ENCODE measurements at regions not wholly inside any gene's neighbourhood (a gene's known extent, or its start where the extent isn't known, plus 50 kb on each side); places are given as distances from the start of the nearest gene placed in this dataset.

DNA sequence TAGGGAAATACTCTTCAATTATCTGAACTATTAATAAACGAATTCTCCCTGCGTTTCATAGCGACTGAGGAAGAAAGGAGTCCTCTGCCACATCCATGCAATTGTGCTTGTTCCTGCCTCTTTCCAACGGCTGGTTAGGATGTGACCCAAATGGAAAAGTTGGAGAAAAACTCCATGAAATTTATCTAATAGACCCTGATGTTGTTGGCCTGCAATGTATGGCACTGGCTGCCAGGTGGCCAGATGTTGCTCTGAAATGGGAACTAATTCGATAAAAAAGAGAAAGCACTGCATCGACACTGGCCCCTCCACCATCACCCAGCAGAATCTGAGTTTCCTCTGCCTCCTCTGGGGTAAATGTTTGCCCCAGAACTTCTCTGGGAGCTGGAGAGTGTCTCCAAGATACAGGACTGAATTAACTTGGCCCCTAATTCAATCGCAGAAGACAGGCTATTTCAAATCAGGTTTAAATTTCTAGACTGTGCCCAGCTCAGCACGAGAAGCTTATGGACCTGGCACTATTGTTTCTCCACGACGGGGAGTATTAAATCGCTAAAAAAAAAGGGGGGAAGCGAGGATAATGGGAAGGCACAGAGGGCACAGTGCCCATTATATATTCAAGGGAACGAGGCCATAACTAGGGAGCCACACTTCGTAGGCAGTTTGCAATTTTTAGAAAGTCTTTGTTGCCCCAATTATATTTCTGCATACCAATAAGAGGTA lies 103.9 kb downstream of the ZIC5 start:
- Histone ChIP-seq H3K9me3 (ENCODE audit: insufficient read depth, low read length, severe bottlenecking) (no peaks in the 10 kb centered on the region), H3K9ac (ENCODE audit: low read depth, low read length) (no peak overlapping the region), H3K36me3 (ENCODE audit: insufficient read depth, low read length) (no peaks in the 10 kb centered on the region), H3K4me3 (ENCODE audit: low read depth in 1 of 2, low read length in 2 of 2) (no peak overlapping the region), H3K4me2 (ENCODE audit: insufficient read depth, low read length) (no peak overlapping the region), H3K4me1 (ENCODE audit: insufficient read depth, low read length) (no peaks in the 10 kb centered on the region), H2AFZ (ENCODE audit: low read depth, low read length) (no peak overlapping the region), H3K79me2 (ENCODE audit: insufficient read depth, low read length) (no peaks in the 10 kb centered on the region), H3K27me3 (ENCODE audit: insufficient read depth, low read length, poor library complexity) (no peaks in the 10 kb centered on the region), H3K27ac (ENCODE audit: low read length) (no peak overlapping the region), H4K20me1 (ENCODE audit: insufficient read depth, low read length) (no peaks in the 10 kb centered on the region)
- DNase-seq (no peak), ATAC-seq (ENCODE audit: insufficient read depth, low read depth) (no peak)
- TF ChIP-seq, protein P1, sequence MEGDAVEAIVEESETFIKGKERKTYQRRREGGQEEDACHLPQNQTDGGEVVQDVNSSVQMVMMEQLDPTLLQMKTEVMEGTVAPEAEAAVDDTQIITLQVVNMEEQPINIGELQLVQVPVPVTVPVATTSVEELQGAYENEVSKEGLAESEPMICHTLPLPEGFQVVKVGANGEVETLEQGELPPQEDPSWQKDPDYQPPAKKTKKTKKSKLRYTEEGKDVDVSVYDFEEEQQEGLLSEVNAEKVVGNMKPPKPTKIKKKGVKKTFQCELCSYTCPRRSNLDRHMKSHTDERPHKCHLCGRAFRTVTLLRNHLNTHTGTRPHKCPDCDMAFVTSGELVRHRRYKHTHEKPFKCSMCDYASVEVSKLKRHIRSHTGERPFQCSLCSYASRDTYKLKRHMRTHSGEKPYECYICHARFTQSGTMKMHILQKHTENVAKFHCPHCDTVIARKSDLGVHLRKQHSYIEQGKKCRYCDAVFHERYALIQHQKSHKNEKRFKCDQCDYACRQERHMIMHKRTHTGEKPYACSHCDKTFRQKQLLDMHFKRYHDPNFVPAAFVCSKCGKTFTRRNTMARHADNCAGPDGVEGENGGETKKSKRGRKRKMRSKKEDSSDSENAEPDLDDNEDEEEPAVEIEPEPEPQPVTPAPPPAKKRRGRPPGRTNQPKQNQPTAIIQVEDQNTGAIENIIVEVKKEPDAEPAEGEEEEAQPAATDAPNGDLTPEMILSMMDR (IDR thresholded peaks at IDR 0.05; ENCODE audit: borderline replicate concordance, extremely low read depth, low read length, poor library complexity, severe bottlenecking): no peak
- TF ChIP-seq EZH2 (IDR thresholded peaks at IDR 0.05; ENCODE audit: borderline replicate concordance, low read depth, low read length, severe bottlenecking): no peak

DNA sequence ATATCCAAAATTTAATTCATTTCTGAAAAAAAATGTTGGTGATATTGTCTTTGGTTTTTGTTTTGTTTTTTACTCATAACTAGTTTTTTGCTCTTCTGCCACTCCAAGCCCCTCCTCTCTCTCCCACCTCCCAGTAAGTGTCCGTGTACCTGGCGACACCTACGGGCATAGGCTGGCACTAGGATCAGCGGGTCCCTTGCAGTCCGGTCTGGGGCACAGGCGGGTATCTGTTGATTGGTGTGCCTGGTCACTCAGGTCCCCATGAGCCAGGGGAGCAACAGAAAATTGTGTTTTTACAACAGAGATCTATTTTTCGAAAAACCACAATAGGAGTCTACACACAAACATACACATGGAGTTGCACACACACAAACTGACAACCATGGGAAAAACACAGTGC lies 104.8 kb downstream of the ZIC5 start:
- DNase-seq: no peak
- Histone ChIP-seq H3K27ac (ENCODE audit: low read length) (no peak overlapping the region), H3K4me3 (ENCODE audit: low read depth in 1 of 2, low read length in 2 of 2) (no peak overlapping the region), H3K9ac (ENCODE audit: low read depth, low read length) (no peak overlapping the region), H3K79me2 (ENCODE audit: insufficient read depth, low read length) (no peaks in the 10 kb centered on the region), H3K36me3 (ENCODE audit: insufficient read depth, low read length) (no peaks in the 10 kb centered on the region), H3K4me2 (ENCODE audit: insufficient read depth, low read length) (no peak overlapping the region), H3K27me3 (ENCODE audit: insufficient read depth, low read length, poor library complexity) (no peaks in the 10 kb centered on the region), H2AFZ (ENCODE audit: low read depth, low read length) (no peak overlapping the region), H3K9me3 (ENCODE audit: insufficient read depth, low read length, severe bottlenecking) (no peaks in the 10 kb centered on the region), H3K4me1 (ENCODE audit: insufficient read depth, low read length) (no peaks in the 10 kb centered on the region), H4K20me1 (ENCODE audit: insufficient read depth, low read length) (no peaks in the 10 kb centered on the region)
- TF ChIP-seq, protein P1 (IDR thresholded peaks at IDR 0.05; ENCODE audit: borderline replicate concordance, extremely low read depth, low read length, poor library complexity, severe bottlenecking): no peak
- TF ChIP-seq EZH2 (IDR thresholded peaks at IDR 0.05; ENCODE audit: borderline replicate concordance, low read depth, low read length, severe bottlenecking): no peak
- ATAC-seq (ENCODE audit: insufficient read depth, low read depth): no peak

GRCh38 chr13:99865420-99865930 lies 106.1 kb downstream of the ZIC5 start:
- Histone ChIP-seq H4K20me1 (ENCODE audit: insufficient read depth, low read length) (no peaks in the 10 kb centered on the region), H2AFZ (ENCODE audit: low read depth, low read length) (no peak overlapping the region), H3K4me1 (ENCODE audit: insufficient read depth, low read length) (no peaks in the 10 kb centered on the region), H3K36me3 (ENCODE audit: insufficient read depth, low read length) (no peaks in the 10 kb centered on the region), H3K79me2 (ENCODE audit: insufficient read depth, low read length) (no peaks in the 10 kb centered on the region), H3K9ac (ENCODE audit: low read depth, low read length) (no peak overlapping the region), H3K4me2 (ENCODE audit: insufficient read depth, low read length) (no peak overlapping the region), H3K27me3 (ENCODE audit: insufficient read depth, low read length, poor library complexity) (no peaks in the 10 kb centered on the region), H3K27ac (ENCODE audit: low read length) (no peak overlapping the region), H3K9me3 (ENCODE audit: insufficient read depth, low read length, severe bottlenecking) (no peaks in the 10 kb centered on the region), H3K4me3 (ENCODE audit: low read depth in 1 of 2, low read length in 2 of 2) (no peak overlapping the region)
- DNase-seq (no peak), ATAC-seq (ENCODE audit: insufficient read depth, low read depth) (no peak)
- TF ChIP-seq, protein P1 (IDR thresholded peaks at IDR 0.05; ENCODE audit: borderline replicate concordance, extremely low read depth, low read length, poor library complexity, severe bottlenecking): no peak
- TF ChIP-seq EZH2 (IDR thresholded peaks at IDR 0.05; ENCODE audit: borderline replicate concordance, low read depth, low read length, severe bottlenecking): no peak
